Stimulated activated CD8-positive, alpha-beta memory T cell treated with anti-CD3 and anti-CD28 coated beads, Interleukin-15, amount 100 ng/mL, for 48 hours (primary cell): ENCODE measurements at regions not wholly inside any gene's neighbourhood (a gene's known extent, or its start where the extent isn't known, plus 50 kb on each side); places are given as distances from the start of the nearest gene placed in this dataset.

Experiments
- DNase-seq, 2 donors: peaks; one replicate each; pipeline ENCODE4 v3.0.0-alpha.2; 2020; ENCODE audit warnings: low read depth in 2 of 2

DNA sequence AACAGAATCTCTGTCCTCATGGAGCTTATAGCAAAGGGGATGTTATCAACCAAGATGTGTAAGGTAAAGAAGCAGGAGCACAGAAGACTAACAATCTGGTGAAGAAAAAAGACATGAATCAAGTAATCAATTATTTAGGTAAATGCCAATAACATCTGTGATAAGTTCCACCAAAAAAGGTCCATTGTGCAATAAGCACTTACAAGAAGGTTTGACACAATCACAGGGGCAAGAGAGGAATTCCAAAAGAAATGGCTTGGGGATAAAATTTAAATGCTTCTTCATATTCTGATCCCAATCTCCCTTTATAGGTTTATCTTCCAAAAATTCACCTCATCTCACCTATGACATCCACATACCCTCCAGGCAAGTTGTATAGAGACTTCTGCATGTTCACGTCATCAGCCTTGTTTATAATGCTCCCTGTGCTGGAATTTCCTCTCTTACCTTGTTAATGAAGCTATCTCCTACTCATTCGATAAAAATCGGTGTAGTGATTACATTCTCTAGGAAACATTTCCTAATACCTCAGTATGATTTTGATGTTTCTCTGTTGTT is 53.6 kb upstream of the DPT start:
- DNase-seq: no peak

DNA sequence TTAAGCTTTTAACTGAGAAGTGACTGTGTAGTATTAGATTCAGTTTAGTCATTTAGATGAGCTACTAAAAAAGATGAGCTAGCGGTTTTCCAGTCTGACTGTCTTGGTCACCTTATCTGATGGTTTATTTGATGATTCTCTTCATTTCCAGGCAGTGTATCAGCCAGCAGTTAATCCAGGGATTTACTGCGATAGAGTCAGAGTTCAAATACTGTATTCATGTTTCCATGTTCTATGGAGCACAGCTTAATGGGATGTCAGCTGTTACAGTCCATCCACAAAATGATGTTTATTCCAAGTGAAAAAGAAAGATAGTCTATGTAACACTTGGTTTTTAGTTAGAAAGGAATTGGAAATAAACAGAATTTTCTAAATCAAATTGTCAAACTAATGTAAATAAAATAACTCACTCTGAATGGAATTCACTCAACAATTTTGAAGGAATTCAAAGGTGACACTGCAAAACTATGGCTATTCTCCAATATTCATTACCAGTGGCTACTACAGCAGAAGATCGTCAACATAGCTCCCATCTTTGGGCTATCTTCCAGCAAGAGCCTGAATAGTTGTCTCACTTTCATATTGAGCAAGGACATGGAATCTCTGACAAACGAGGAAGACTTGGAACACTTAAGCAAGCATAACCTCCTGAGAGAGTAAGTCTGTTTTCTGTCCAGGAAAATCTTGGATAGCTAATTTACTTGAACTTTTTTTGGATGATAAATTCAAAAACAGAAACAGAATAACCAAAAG is 54.6 kb upstream of the DPT start:
- no peak for DNase-seq

DNA sequence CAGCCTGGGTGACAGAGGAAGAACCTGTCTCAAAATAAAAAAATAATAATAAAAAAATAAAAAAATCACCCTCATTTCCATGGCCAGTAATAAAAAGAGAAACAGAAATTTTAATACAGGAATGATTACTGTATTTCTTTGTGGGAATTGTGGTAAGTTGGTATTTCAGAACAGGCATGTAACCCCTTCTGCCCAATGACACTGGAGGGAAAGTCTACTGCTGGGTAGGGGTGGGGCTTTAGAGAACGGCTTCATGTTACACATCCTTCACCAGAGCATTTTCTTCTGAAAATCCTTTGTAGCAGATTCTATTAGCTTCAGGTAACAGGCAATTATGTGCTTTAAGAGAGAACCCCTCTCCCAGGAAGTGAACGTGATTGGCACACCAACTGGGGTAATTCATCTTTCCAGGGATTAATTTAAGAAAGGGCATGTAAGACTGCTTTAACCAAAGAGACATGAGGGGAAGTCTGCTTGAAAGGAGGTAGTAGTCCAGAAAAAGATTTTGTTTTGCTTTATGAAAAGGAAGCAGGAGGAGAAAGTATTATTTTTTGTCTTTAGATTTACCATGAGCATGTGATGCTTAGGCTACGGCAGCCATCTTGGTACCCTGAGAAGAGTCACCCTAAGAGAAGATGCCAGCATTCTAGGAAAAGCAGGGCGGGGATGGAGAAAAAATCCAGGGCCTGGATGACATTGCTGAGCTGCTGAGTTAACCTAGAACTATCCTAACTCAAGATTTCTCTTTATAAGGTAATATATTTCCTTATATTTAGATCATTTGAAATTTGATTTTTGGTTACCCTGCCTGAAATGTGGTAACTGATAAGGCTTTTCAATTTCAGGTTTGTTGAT is 57.7 kb upstream of the DPT start:
- DNase-seq: no peak

DNA sequence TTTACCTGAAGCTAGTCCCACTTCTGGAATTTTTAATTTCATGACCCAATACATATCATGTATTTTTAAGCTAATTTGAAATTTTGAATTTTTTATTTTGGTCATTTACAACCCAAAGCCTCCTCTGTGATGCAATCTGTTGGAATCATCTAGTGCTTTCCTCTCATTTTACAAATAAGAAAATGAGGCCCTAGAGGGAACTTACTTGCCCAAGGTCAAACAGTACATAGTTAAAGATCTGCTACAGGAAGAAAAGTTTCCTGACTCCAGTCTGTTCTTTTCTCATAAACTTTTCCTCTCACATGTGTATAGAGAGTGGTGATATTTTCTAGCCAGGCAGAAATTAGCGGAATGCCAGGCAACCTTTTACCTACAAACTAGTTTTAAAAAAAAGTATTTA is 59.3 kb upstream of the DPT start:
- DNase-seq: no peak

DNA sequence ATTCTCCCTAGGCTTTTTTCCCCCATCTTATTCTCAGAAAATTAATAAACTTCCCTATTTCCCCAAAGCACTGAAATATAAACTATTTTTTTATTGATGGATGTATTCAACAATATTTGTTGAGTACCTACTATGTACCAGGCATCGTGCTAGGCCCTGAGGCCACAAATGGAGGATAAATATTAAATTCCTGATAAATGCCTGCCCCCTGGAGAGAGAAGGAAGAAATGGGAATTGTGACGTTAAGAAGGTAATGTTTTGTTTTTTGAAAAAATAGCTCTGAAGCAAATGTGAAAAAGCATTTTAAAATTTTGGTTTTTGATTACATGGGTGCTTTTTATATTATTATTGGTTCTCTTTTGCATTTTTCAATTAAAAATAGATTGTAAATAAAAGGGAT is 60.5 kb upstream of the DPT start:
- no peak for DNase-seq

DNA sequence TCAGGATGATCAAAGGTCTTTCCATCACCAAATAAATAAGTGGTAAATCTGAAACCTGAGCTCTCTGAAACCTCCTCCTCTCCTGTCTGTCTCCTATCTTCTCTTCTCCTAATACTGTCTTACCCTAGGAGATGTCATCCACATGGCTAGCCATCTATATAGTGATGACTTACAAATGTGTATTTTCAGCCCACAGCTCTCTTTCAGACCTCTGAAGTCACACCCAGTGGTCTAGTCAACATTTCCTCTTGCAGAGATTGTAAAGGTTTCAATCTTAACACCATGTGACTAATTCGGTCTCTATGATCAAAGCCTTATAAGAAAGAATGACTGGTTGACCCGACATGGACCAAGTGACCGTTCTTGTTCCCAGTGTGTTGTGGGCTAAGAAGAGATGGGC is 63.1 kb upstream of the DPT start:
- no peak for DNase-seq

DNA sequence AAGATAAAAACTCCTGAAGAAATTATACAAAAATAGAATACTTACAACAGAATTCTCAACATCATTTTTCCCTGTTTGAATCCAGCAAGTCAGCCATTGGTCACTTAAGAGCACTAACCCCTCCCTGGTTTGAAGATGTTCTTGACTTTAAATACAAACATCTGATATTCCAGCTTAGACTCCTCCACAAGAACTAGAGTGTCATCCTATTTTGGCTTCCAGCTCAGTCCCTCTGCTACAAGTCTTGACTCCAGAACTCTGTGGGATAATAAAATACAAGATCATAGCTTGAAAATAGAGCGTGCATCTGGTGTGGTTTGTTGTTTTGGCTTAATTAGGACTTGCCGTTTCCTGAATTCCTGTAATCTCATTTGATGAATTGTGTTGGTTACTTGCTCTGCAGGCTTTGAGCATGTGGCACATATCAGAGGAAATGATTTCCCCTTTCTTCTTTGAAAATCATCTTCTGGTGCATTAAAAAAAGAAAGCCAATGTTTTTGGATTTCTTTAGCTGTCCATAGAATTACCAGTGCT is 63.7 kb upstream of the DPT start:
- no peak for DNase-seq

DNA sequence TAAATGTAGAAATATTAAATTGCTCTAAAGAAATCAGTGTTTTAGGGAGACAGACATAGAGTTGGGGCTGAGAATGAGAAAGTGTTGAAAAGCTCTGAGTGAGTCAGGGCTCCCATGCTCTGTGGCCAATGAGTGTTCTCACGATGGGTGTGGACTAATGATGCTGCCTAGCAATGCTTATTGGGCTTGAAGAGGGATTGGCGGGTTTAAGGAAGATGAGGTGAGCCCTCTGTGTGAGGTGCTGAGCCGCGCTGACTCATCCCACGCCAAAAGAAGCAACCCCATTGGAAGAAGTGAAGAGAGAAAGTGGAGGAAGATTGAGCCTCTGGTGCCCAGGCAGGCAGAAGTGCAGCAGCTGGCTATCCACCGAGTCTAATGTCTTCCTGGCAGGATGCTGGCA is 65.1 kb upstream of the DPT start:
- DNase-seq: no peak

DNA sequence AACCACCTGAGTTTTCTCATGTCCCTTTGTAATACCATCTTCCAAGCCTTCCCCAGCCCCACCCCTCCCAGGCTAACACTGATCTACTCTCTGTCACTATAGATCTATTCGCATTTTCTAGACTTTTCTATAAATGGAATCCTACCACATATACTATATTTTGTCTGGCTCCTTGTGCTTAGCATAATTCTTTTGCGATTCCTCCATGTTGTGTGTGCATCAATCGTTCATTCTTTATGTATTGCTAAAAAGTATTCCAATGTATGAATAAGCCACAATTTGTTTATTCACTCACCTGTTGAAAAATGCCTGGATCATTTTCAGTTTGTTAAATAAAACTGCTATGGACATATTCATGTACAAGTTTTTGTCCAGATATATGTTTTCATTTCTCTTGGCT is 66.7 kb upstream of the DPT start:
- DNase-seq: no peak

DNA sequence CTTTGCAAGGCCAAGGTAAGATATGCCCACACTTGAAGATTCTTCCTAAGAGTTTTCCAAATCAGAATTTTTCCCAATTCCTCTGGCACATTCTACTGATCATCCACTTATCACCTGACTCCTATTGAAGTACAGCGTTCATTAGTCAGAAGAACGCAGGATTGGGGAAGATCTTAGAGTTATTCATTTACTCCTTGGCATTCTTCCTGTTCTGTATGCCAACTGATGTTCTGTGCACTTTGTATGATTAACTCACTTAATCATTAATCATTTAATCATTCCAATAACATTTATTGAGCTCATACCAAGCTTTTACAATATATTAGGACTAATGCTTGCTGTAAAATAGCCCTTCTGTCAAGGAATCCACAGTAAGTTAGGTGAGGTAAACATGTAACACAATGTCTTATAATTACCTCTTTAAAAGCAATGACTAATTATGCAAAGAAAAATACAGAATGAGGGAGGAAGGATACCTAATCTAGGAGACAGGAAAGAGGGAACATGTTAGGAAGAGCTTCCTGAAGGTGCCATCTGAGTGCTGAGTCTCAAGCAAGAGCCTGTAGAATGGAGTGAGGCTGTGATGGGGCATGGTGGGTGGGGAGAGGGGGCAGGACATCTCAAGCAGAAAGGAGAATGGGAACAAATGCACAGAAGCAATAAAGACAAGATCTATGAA is 71.1 kb upstream of the DPT start:
- DNase-seq: no peak

DNA sequence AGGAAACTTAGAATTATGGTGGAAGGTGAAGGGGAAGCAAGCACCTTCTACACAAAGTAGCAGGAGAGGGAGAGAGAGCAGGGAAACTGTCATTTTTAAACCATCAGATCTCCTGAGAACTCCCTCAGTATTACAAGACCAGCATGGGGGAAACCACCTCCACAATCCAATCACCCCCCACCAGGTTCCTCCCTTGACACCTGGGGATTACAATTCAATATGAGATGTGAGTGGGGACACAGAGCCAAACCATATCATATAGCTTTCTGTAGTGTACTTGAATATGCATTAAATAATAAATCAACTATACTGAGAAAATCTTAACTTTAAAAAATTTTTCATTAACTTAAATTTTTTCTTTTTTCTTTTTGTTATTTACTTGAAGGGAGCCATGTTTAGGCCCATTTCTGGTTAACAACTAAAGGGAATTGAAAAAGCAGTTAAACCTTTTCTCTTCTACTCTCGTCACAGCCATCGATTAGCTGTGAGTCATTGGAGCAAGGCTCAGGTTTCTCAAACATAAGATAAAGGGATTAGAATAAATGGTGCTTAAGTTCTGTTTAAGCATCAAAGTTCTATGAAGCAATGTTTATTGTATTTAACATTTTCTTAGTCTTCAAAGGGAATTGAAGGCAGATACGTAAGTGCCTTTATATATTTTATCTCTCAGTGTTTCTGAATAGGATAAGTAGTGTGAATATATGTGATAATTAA is 72.2 kb upstream of the DPT start:
- DNase-seq: no peak

DNA sequence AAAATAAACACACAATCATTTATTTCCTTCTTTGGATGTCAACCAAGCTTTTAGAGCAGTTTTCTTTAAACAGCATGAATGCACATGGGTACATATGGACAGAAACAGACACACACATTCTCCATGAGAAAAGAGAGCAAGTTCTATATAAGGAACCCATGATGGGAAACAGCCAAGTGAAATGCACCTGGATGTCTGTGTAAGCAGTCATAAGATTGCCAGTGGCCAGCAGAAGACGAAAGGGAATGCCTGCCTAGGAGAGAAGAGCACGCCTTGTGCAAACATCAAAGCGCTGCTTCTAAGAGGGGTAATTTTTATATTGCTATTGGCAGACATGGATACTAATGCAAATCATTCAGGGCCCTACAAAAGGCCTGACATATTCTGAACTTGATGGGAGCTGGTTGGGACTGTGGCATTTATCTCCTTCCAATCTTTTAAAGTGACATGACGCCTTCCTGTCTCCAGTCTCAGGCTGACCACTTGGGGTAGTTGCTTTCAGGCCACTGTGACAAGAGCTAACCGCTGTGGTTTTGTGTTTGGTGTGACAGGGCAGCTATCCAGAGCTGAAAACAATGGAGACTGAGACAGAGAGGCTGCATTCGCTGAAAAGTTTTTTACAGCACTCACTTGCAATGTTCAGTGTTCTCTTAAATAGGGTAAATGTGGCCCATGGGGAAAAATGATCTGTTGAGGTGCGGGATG is 75.0 kb upstream of the DPT start:
- no peak for DNase-seq

DNA sequence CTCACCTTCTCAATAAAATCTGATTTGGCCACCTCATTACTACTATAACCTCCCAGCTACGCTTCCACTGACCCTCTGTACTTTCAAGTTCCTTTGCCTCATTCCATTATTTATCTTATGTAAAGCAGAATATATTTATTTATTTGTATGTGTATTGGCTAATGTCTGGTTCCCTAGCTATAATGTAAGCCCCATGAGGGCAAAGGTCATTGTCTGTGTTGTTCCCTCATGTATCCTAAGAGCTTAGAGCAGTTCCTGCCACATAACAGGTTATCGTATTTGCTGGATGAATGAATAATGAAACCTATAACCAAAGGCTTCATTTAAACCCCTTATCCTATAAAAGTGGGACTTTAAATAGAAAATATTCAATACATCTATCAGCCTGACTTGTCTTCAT is 77.9 kb upstream of the DPT start:
- no peak for DNase-seq

DNA sequence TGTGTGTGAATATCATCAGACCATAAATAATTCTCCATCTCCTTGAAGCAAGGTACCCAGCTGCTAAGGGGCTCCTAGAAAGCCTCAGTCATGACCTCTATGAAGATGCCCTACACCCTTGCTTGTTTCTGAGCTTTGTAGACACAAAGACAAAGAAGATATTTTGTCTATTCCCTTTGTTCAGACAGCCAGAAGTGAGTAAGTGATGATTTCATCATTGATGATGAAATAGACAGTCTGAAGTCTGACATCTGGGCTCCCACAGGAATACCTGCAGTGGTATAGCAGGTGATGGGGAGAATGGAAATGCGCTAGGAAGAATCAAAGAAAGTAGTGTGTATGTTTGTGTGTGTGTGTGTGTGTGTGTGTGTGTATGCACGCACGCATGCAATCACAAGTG is 82.2 kb upstream of the DPT start:
- no peak for DNase-seq

DNA sequence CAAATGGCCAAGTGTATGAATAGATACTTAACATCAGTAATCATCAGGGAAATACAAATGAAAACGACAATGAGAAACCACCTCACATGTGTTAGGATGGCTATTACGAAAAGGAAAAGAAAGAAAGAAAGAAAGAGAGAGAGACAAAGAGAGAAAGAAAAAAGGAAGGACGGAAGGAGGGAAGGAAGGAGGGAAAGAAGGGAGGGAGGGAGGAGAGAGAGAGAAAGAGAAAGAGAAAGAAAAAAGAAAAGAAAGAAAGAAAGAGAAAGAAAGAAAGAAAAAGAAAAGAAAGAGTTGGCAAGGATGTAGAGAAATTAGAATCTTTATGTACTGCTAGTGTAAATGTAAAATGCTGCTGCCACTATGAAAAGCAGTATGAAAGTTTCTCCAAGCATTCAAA is 90.7 kb upstream of the DPT start:
- DNase-seq: no peak

DNA sequence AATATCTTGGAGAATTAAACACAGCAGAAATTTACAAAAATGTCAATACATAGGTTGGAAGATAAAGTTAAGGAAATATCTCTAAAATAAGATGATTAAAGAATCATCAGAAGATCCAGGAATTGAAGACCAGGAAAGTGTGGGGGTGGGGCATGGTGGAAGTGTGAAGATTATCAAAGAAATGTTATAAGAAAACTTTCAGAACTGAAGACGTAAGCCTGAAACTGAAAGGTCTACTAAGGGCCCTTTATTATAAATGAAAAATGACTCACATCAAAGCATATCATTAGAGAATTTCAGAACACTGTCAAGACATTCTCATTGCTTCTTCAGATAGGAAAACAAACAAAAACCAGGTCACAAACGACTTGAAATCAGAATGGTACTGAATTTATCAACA is 92.4 kb upstream of the DPT start:
- DNase-seq: peak in 1 of 2 donors; percentile 3

DNA sequence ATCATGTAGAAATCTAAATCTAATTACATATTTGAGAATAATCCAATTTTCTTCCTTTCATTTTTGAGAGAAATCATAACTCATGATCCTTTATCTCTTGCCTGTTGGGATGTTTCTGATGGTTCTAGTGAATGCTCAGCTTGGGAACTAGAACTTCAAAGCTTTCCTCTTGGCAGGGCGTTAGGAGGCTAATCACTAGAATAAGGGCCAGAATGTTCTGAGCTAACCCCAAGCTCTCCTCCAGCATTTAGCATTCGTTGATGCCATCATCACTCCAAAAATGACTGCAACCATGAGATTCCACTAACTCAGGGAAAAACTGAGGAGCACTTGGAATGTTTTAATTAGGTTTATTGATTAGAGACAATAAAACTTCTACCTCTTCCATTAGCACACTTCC is 93.9 kb upstream of the DPT start:
- DNase-seq: no peak

DNA sequence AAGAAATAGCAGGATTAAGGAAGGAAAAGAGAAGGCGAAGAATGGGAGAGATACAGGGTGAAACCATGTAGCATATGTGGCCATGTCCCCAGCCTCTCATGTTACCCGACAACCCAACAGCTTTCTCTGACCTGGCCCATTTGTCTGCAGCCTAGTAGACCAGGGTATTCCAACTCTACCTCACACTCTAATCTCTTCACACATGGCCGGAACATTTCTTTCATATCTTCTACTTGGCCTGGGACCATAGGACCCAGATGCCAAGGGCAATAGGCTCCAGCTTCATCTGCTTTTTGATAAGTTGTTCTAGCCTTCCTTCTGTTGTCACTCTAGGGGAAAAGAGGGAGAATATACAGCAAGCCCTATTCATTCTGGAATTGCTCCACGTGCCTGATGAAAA is 95.0 kb upstream of the DPT start:
- DNase-seq: no peak

DNA sequence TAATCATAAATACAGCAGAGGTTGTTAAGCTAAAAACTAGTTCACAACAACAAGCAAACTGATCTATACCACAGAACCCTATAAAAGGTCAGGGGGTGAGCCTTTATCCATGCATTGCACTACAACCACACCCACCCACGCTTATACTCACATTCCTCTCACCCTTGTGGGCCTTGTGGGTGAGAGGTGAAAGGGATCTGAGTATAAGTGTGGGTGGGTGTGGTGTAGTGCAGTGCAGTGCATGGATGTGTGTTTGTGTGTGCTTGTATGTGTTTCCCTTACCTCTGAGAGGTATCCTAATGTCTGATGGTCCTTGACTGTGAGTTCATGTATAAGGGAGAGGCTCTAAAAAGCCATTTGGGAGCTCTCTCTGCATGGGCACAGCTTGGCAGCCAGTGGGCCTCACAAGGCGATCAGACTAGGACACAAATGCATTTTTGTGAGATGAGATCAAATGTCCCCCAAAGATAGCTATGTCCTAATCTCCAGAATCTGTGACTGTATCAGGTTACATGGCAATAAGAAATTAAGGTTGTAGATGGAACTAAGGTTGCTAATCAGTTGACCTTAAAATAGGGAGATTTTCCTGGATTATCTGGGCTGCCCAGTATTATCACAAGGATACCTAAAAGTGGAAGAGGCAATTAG is 95.5 kb upstream of the DPT start:
- peak; percentile 7 to 20 for DNase-seq

DNA sequence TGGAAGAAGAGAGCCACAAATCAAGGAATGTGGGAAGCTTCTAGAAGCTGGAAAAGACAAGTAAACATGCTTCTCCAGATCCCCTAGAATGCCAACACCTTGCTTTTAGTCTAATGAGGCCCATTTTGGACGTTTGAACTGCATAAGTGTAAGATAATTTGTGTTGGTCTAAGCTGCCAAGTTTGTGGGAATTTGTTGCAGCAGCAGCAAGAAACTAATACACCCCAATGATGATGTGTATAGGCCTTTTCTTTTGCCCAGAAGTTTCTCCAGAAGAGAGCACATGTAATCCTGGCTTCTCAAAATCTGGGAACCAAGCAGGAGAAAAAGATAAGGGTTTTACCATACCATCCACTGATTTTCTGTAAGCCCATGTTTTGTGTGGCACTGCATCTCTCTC is 96.1 kb upstream of the DPT start:
- DNase-seq: no peak
